GM18498 (cell line): ENCODE measurements at regions not wholly inside any gene's neighbourhood (a gene's known extent, or its start where the extent isn't known, plus 50 kb on each side); places are given as distances from the start of the nearest gene placed in this dataset.
"Not testable (repeated sequence)": the region's sequence is repeated elsewhere in the genome, so short reads cannot be mapped to it uniquely, and the experiment has no call there.

Experiments used
- ATAC-seq: cut with Tn5 transposase; IDR thresholded peaks from one replicate; pipeline ENCODE4 v1.9.1; 2021; ENCODE audit warnings: mild to moderate bottlenecking, moderate library complexity; ENCODE audit not compliant: unreplicated experiment

DNA sequence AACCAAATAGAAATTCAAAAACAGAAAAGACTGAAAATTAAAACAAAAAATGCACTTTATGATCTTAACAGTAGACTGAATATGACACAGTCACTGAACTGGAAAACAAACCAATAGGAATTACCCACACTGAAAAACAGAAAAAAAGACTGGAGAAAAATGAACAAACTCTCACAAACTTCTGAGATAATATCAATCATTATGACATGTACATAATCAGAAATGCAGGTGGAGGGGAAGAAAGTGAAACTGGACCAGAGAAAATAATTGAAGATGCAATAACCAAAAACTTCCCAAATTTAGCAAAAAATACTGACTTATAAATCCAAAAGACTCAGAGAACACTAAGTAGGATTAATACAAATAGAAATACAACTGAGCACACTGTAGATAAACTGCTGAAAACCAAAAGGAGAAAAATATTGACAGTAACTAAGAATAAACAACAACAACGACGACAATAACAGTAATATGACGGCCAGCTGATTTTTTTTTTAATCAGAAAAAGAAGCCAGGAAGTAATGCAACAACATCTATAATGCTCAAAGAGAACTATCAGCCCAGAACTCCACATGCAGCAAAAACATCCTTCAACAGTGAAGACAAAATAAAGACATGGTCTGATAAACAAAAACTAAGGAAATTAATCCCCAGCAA lies 108.1 kb downstream of the ZFAND4 start:
- ATAC-seq = no peak

DNA sequence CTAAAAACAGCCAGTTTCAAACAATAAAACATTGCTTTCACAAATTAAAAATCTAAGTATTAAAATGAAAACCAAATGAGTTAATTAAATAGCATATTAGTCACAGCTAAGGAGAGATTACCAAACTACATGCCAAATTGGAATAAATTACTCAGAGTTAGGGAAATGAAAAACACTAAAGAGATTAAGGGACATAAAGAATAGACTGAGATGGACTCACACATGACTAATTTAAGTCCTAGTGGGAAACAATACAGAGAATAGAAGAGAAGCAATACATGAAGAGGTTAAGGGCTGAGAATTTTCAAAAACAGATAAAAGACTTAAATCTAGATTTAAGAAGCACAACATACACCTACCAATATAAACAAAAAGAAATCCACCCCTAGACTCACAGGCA lies 110.6 kb downstream of the ZFAND4 start:
- ATAC-seq = no peak

DNA sequence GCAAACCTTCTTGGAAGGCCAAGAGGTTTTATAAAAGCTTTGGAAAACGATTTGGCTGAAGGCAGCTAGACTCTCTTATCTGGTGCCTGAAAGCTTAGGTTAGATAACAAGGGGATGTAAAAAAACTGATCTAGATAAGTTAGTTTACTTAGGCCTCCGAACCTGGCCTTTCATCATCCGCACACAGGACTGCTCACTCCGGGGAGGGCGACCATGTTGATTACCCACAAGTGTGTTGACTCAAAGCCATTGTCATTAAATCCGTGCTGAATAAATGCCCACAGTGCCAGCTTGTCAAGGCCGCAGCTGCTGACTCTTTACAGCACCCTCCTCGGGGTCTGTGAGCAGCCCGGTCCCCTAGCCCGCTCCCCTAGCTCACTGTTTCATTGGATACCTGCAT lies 112.3 kb downstream of the ZFAND4 start:
- no peak for ATAC-seq

DNA sequence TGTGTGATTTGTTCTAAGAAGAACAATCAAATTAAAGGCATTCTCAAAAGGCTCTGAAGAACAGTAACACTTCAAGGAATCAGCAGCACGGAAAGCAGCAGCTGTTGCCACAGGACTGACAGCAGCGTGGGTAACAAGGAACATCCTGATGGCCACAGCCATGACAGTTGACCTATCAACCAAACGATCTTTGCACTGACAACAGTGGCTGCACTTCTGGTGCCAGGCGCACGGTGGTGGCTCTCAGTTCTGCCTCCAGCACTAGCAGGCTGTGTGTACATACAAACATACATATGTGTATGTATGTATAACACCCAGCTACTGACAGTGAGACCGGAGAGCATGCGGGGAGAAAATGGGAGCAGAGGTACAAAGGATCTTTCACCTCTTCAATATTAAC lies 114.1 kb downstream of the ZFAND4 start:
- ATAC-seq = no peak

DNA sequence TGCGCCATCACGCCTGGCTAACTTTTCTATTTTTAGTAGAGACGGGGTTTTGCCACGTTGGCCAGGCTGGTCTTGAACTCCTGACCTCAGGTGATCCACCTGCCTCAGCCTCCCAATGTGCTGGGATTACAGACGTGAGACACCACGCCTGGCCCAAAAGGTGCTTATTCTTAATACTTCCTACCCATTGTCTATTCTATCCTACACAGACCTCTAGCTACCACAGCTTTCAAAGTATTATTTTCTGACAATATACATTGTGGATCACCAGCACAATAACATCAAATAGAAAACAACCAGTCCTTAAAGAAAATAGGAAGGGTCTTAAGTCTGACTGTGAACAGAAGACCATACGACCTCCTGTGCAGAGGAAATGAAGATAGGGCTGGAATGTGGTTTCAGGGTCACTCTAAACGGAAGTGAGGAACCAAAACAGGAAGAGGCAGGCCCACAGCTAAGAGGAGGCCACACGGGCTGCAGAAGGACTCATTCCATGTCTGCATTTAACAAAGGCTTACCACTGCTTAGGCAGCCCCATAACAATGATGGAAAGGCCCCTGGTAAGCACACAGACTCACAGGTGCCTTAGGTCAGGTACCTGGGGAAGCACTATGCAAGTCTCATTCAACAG lies 115.2 kb downstream of the ZFAND4 start:
- ATAC-seq = peak; percentile 58

DNA sequence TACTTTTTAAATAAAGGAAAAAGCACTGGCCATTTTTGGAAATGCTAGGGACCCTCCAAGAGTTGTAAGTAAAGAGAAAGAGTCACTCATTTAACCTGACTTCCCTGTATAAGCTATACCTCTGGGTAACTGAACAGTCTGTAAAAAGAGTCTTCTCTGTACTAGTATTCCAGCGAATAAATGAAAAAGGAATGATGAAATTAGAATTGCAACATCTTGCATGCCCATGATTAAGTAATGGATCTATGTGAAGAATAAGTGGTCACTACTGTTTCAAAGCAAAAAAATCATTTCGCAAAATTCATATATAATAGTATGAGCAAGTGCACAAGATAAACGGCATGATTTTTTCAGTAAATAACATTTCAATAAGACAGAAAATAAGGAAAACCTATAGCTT lies 116.8 kb downstream of the ZFAND4 start:
- ATAC-seq = no peak

DNA sequence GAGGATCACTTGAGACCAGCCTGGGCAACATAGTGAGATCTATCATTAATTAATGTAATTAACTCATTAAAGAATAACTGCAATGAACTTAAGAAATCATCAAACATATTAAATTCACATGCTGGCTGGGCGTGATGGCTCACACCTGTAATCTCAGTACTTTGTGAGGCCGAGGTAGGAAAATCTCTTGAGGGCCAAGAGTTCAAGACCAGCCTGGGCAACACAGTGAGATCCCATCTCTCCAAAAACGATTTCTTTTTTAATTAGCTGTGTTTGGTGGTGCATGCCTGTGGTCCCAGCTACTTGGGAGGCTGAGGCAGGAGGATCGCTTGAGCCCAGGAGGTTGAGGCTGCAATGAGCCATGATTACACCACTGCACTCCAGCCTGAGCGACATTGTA lies 117.2 kb downstream of the ZFAND4 start:
- ATAC-seq = not testable (repeated sequence)

DNA sequence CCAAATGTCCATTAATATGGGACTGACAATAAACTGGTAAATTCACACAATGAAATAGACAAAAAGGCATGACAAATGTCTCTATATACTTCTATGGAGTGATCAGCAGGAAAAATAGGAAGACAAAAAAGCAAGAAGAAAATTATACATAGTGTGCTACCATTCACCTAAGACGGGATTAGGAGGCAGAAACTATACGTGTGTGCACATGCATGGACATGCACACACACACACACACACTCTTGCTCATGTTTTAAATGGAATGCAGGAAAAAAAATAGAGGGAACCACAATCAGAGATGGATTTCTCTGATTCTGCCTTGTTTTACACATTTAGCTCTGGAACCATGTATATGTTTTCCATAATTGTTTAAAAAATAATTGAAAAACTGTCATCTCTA lies 119.0 kb downstream of the ZFAND4 start:
- no peak for ATAC-seq

DNA sequence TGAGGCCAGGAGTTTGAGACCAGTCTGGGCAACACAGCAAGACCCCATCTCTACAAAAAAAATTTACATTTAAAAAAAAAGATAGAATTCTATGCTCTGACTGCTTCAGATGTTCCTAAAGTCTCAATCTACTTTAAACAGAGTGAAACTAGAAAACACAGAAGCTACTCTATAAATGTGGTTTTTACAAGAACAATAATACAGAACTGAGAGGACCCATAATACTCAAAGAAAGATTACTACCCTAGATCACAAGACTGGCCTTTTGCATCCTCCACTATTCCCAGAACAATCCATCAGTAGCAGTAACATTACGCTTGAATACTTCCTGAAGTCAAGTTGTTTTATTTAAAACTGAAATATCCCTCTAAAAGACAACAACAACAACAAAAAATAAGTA lies 119.4 kb downstream of the ZFAND4 start:
- ATAC-seq = peak; percentile 59

DNA sequence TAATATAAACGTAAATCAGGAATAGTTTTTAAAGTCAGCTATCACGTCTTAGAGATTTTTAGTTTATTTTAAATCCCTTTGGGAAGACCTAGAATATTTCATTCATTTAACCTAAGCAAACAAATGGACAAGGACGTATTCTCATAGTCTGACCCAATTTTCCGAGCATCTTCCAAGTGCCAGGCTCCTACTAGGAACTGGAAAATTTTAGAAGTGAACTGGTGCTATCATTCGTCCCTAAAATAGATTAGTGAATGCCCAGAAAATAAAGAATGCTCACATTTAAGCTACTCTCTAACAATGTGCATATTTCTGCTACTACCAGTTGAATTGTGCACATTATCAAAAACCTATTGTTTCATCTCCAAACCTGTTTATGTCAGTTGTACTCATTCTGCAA lies 120.1 kb downstream of the ZFAND4 start:
- ATAC-seq = no peak

DNA sequence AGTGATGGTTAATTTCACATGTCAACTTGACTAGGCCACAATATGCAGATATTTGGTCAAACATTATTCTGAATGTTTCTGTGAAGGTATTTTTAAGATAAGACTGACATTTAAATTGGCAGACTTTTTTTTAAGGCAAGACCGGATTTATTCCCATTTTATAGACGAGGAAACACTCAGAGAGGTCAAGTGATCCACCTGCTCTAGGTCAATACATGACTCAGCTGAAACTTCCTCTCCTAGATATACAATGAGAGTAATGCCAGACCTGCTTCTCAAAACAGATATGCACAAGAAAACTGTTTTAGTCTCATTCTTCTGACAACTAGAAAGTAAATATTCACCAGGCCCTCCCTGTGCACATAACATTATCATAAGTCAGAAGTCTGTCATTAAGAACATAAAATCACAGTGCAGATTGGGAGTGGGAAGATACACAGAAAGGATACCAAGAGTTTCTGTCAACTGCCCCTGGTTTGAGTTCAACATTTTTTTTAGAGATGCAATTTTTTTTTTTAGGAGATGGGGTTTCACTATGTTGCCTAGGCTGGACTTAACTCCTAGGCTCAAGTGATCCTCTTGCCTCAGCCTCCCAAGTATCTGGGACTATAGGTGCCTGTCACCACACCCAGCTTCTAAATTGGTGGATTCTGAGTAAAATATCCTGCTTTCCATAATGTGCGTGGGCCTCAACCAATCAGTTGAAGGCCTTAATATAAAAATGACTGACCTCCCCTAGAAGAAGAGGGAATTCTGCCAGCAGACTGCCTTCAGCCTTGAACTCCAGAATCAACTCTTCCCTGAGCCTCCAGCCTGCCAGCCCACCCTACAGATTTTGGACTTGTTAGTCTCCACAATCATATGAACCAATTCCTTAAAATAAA lies 121.4 kb downstream of the ZFAND4 start:
- ATAC-seq = no peak

DNA sequence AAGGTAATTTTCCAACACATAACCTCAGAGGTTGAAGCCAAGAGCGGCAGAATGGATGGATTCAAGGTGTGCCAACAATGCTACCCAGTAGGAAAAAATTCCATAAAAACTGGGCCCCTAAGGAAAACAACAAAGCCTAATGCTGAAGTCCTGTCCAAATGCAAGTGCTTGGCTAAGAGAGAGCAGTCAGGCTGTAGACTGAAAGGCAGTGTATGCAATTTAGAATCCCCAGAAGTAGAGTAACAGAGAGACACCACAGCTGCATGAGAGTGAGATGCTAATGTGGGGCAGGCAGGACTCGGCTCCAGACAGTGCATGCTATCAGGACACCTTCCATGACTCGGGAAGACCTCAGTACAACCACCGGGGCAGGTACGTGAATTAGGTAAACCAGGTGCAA lies 124.5 kb downstream of the ZFAND4 start:
- no peak for ATAC-seq

DNA sequence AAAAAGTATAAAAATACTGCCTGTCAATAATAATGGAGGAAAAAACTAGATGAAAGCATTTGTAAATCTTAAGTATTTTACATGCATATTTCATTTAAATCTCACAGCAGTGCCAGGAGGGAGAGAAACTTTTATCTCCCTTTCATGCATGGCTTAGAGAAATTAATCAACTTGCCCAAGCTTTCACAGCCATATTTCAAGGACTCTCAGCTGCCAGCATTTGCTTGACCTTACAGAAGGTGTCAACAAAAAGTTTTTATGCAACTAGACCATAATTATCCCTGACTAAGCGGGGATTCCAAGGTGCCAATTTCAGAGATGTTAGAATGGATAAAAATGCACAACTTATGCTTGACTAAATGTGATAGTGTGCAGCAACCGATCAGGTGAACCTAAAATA lies 125.4 kb downstream of the ZFAND4 start:
- ATAC-seq = no peak

DNA sequence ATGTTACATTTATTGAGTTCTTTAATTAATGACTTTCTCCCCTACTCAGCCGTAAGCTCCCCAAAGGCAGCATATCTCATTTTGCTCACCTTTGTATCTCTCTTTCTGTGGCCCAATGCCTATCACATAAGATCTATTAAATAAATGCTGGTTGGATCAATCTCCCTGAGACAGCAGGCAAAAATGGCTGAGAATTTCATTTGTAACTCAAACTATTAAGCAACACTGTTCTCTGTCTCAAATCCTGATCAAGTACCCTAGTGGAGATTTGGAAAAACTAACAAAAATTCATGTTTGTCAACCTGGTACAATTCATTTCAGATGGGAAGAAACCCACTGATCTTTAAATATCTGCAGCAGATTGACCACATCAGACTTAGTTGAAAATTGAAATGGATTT lies 127.4 kb downstream of the ZFAND4 start:
- no peak for ATAC-seq

DNA sequence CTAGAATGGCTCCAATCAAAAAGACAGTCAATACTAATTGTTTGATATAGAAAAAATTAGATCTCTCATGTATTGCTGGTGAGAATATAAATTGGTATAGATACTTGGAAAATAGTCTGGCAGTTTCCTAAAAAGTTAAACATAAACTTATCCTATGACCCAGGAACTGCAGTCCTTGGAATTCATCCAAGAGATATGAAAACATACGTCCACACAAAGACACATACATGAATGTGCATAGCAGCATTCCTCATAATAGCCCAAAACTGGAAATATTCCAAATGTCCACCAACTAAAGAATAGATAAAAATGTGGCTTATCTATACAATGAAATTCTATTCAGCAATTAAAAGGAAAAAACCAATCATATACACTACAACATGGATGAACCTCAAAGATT lies 128.4 kb downstream of the ZFAND4 start:
- ATAC-seq = no peak

DNA sequence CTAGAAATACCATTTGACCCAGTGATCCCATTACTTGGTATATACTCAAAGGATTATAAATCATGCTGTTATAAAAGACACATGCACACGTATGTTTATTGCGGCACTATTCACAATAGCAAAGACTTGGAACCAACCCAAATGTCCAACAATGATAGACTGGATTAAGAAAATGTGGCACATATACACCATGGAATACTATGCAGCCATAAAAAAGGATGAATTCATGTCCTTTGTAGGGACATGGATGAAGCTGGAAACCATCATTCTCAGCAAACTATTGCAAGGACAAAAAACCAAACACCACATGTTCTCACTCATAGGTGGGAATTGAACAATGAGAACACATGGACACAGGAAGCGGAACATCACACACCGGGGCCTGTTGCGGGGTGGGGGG lies 131.5 kb downstream of the ZFAND4 start:
- ATAC-seq = not testable (repeated sequence)

DNA sequence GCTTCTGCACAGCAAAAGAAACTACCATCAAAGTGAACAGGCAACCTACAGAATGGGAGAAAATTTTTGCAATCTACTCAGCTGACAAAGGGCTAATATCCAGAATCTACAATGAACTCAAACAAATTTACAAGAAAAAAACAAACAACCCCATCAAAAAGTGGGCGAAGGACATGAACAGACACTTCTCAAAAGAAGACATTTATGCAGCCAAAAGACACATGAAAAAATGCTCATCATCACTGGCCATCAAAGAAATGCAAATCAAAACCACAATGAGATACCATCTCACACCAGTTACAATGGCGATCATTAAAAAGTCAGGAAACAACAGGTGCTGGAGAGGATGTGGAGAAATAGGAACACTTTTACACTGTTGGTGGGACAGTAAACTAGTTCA lies 132.0 kb downstream of the ZFAND4 start:
- ATAC-seq = not testable (repeated sequence)

DNA sequence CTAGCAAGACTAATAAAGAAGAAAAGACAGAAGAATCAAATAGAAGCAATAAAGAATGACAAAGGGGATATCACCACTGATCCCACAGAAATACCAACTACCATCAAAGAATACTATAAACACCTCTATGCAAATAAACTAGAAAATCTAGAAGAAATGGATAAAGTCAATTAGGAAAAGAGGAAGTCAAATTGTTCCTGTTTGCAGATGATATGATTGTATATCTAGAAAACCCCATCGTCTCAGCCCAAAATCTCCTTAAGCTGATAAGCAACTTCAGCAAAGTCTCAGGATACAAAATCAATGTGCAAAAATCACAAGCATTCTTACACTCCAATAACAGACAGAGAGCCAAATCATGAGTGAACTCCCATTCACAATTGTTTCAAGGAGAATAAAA lies 133.0 kb downstream of the ZFAND4 start:
- ATAC-seq = not testable (repeated sequence)

DNA sequence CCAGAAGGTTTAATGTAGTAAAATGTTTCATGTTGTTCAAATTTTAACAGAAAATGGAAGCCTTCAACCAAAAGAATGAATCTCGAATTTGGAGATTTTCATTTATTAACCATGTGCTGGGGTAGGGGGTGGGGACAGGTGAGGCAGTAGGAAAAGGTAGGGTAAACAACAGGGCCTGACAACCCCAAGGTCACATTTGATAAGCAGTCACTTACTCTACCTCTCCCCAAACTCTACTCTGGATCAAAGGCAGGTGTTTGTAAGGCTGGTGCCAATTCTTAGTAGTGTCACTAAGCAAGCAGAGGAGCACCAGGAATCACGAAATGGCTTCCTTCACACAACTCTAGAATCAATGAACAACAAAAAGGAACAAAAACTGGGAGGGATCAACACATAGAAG lies 138.0 kb downstream of the ZFAND4 start:
- ATAC-seq = no peak

DNA sequence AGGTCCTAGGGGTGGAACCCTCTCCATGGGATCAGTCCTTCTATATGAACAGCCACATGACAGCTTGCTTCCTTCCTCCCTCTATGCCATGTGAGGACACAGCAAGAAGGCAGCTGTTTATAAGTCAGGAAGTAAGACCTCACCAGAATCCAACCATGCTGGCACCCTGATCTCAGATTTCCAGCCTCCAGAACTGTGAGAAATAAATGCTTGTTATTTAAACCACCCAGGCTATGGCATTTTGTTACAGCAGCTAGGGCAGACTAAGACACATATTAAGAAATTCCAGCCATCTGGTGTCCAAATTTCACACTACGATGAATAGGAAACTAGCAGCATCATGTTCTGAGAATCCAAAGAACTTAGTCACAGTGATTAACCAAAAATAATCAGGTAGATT lies 140.1 kb downstream of the ZFAND4 start:
- no peak for ATAC-seq

DNA sequence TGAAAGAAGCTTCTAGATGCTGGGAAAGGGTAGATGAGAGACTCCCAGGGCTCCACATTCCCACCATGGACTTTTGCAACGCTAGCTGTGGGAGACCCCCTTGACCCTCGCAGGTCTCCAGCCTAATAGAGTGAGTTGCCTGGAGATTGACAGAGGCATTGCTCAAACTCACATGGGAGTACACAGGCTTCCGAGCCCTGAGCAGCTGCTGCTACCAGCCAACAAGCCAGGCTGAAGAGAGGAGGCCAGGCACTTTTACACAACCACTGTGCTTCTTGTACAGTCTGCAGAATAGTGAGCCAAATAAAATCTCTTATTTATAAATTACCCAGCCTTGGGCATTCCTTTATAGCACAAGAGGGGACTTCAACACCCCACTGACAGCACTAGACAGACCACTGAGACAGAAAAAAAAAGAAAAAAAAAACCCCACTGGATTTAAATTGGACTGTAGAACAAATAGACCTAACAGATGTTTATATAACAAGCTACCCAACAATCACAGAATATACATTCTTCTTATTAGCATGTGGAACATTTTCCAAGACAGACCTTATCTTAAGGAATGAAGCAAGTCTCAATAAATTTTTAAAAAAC lies 146.2 kb downstream of the ZFAND4 start:
- ATAC-seq = no peak

DNA sequence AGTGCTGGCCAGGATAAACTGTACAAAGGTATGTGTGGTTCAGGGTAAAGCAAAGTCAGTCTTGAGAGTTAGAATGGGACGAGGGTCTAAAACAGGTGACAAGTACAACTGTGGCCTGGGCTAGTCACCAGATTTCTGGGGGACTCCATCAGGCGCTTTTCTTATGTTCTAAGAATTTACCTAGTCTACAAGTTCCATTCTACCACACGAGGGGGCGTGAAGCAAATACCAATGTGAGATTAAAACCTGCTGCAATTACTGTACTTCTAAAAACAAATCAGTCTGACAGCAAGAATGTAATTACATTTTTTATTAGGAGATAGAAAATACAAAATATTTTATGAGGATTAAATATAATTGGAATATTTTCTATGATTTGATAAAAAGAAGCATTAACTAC lies 146.5 kb downstream of the ALOX5 start:
- no peak for ATAC-seq
